Kidney glomerular epithelial cell (primary cell): ENCODE measurements at regions not wholly inside any gene's neighbourhood (a gene's known extent, or its start where the extent isn't known, plus 50 kb on each side); places are given as distances from the start of the nearest gene placed in this dataset.

ENCODE experiments used
- DNase-seq: peaks from one replicate; lab custom pipeline; 2025; lab: John Stamatoyannopoulos, UW

- DNase-seq = no peak
These were observed 191.3 kb downstream of the SMIM20 start for GRCh38 chr4:26105337-26105736.

- DNase-seq = no peak
These were observed 192.0 kb downstream of the SMIM20 start for GRCh38 chr4:26105815-26106699.

GRCh38 chr4:26106776-26107175 is 192.8 kb downstream of the SMIM20 start:
- DNase-seq = no peak

GRCh38 chr4:26108054-26108453 is 194.0 kb downstream of the SMIM20 start:
- no peak for DNase-seq

GRCh38 chr4:26110493-26110892 is 196.5 kb downstream of the SMIM20 start:
- no peak for DNase-seq

- no peak for DNase-seq
These were observed 199.4 kb downstream of the SMIM20 start for GRCh38 chr4:26113339-26113940.

GRCh38 chr4:26116057-26116456 is 202.0 kb downstream of the SMIM20 start:
- DNase-seq = no peak

GRCh38 chr4:26120098-26120825 is 200.6 kb upstream of the RBPJ start:
- DNase-seq = no peak

- no peak for DNase-seq
These were observed 198.1 kb upstream of the RBPJ start for GRCh38 chr4:26122690-26123089.

GRCh38 chr4:26124753-26125321 is 196.0 kb upstream of the RBPJ start:
- DNase-seq = no peak

GRCh38 chr4:26126143-26126718 is 194.6 kb upstream of the RBPJ start:
- DNase-seq = no peak

GRCh38 chr4:26126994-26127393 is 193.8 kb upstream of the RBPJ start:
- DNase-seq = no peak

- no peak for DNase-seq
These were observed 192.9 kb upstream of the RBPJ start for GRCh38 chr4:26127851-26128337.

- no peak for DNase-seq
These were observed 190.6 kb upstream of the RBPJ start for GRCh38 chr4:26130173-26130572.

GRCh38 chr4:26130841-26131432 is 189.9 kb upstream of the RBPJ start:
- no peak for DNase-seq

GRCh38 chr4:26131711-26132110 is 189.1 kb upstream of the RBPJ start:
- DNase-seq = no peak

GRCh38 chr4:26132858-26133257 is 188.0 kb upstream of the RBPJ start:
- no peak for DNase-seq

- no peak for DNase-seq
These were observed 187.0 kb upstream of the RBPJ start for GRCh38 chr4:26133840-26134239.

GRCh38 chr4:26135331-26135730 is 185.5 kb upstream of the RBPJ start:
- no peak for DNase-seq

GRCh38 chr4:26136615-26137014 is 184.2 kb upstream of the RBPJ start:
- no peak for DNase-seq

- DNase-seq = no peak
These were observed 183.5 kb upstream of the RBPJ start for GRCh38 chr4:26137288-26137687.
